CD4-positive, alpha-beta T cell treated with Interleukin-4 for 1 hour (primary cell): ENCODE measurements at regions not wholly inside any gene's neighbourhood (a gene's known extent, or its start where the extent isn't known, plus 50 kb on each side); places are given as distances from the start of the nearest gene placed in this dataset.
"Not testable (repeated sequence)": the region's sequence is repeated elsewhere in the genome, so short reads cannot be mapped to it uniquely, and the experiment has no call there.

Experiments
- DNase-seq, 2 donors: peaks; one replicate each; pipeline ENCODE4 v3.0.0-alpha.2; 2020 to 2022

- no peak for DNase-seq
Measured at GRCh38 chr5:145562931-145563330, 272.2 kb downstream of the PRELID2 start.

DNA sequence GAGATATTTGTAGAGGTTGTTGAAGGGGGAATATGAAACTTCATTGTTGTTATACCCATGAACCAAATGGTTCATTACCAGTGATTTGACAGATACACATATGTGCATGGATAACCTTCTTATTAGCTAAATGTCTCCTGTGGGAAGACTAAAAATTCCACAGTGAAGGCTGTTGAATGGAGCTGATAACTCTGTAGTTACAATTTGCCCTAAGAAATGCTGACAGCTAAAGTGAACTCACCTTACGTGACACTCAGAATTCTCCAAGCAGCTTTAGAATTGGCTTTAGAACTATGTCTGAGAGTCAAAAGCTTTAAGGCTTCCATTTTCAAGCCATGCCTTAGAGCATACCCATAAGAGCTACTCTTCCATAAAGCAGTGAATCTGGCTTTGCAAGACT is 276.9 kb downstream of the PRELID2 start:
- DNase-seq = no peak

GRCh38 chr5:145557345-145557744 is 277.8 kb downstream of the PRELID2 start:
- no peak for DNase-seq

DNA sequence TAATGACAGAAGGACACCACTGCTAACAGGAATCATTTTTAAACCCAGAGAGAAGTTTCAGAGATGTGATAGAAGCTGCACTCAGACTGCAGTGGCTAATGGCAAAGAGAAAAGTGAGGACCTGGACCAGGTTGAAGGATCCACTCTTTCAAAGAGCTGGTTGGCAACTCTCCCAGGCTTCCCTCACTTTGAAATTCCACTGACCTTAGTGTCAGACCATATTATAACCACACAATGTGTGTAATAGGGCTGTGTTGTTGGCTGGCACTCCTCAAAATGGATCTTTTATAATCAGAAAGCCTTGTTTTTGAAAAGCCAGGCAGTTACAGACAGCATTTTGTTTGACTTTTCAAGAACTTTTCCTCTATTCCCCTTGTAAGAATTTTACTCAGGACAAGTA is 280.7 kb downstream of the PRELID2 start:
- no peak for DNase-seq

DNA sequence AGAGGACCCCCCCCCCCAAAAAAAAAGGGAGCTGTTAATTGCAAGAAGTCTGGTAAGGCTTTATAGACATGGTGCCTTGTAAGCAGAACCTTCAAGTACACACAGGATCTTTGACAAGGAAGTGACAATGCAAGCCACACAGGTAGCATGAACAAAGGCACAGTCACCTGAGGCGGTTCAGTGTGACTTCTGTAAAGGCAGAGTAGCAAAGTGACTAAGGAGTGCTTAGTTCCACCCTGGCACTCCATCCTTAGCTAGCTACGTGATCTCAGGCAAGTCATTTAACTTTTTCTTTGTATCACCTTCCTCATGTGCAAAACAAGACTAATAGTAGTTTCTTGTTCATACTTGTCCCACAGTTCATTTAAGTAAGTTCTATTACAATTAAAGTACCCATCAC is 282.0 kb downstream of the PRELID2 start:
- no peak for DNase-seq

- DNase-seq = no peak
Measured at GRCh38 chr5:145551714-145552113, 283.4 kb downstream of the PRELID2 start.

- DNase-seq = no peak
Measured at GRCh38 chr5:145548097-145548496, 287.0 kb downstream of the PRELID2 start.

DNA sequence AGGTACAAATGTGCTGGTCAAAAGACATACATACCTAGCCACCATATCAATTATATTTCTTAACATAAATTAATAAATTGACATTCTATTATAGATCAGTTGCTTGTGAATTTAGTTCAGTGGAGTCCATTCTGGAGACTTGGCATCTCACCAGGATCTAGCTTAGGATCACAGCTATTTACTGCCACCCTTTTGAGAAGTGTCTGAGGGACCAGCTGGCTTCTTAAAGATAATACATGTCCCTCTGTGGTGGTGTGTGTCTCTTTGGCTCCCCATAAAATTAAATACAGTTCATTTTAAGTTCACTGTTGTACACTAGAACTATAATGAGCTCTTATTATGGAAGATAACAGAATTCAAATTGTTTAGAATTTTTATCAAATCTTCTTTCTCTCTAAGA is 290.7 kb downstream of the PRELID2 start:
- no peak for DNase-seq

- no peak for DNase-seq
Measured at GRCh38 chr5:145543968-145544367, 291.2 kb downstream of the PRELID2 start.

DNA sequence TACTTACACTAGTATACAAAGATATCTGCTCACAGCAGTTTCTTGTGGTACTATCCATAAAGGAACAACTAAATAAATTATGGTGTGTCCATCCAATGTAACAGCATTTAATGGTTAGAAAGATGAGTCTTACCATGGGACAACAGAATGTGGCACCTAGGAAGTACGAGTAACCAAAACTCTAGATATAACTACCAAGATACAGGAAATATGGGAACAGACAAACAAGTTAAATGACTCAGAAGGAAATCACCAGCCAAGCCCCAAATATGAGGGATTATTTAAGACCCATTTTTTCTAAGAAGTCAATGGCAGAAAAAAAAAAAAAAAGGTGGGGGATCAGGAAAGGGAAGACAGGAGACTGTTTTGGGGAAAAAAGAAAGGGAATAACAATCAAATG is 294.8 kb downstream of the PRELID2 start:
- DNase-seq = no peak

- no peak for DNase-seq
Measured at GRCh38 chr5:145539201-145539600, 295.9 kb downstream of the PRELID2 start.

DNA sequence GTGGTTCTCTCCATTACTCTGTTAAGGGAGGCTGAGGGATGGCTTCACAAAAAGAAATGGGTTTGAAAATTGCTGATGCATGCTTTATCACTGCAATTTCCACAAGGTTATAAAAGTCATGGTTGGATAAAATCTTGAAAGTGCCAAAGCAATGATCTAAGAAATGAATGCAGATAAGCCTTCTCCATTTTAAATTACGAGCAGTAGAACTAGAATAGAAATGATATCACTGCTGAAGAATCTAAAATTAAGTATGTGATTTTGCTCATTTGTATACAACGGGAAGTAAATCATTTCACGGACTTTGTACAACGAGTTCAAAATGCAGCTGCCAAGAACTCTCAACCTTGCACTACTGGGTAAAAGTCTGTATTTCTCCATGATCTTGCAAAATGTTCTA is 299.0 kb downstream of the PRELID2 start:
- DNase-seq = no peak

- DNase-seq = no peak
Measured at GRCh38 chr5:145531038-145531734, 304.0 kb downstream of the PRELID2 start.

- no peak for DNase-seq
Measured at GRCh38 chr5:145521523-145521922, 313.6 kb downstream of the PRELID2 start.

GRCh38 chr5:145521066-145521465 is 314.1 kb downstream of the PRELID2 start:
- no peak for DNase-seq

DNA sequence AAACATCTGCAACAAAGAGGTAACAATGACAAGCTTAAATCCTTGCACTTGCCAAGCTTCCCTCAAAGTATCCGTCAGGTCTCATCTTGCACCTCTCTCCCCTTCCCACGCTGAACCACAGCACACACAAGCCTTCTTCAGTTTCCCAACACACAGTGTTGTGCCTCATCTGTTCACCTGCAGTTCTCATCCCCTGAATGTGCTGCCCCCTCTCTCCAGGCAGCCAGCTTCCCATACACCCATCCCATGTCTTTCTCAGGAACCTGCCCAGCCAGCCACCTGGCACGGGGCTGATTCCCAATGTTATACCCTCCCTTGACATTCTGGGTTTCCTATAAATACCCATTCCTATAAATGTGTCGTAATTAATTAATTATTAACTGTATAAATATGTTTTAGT is 314.8 kb downstream of the PRELID2 start:
- DNase-seq = no peak

DNA sequence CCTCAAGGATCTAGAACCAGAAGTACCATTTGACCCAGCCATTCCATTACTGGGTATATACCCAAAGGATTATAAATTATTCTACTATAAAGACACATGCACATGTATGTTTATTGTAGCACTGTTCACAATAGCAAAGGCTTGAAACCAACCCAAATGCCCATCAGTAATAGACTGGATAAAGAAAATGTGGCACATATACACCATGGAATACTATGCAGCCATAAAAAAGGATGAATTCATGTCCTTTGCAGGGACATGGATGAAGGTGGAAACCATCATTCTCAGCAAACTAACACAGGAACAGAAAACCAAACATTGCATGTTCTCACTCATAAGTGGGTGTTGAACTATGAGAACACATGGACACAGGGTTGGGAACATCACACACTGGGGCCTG is 317.6 kb downstream of the PRELID2 start:
- not testable (repeated sequence) for DNase-seq

DNA sequence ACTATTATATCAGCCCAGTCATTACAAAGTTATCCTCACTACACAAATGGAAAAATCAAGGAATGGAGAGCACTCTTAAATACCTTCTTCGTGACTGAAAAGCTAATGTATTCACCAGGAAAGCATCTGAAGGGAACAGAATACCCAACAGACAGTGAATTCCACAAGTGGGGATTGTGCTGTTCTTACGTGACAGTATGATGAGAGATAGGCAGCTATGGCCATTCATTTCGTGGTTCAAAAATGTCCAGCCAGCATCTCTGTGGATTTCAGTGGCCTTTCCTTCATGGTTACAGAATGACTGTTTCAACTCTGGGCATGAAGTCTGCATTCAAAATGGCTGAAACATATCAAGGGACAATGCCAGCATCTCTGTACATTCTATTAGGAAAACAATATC is 323.8 kb downstream of the PRELID2 start:
- no peak for DNase-seq

- DNase-seq = no peak
Measured at GRCh38 chr5:145510769-145511168, 324.4 kb downstream of the PRELID2 start.

DNA sequence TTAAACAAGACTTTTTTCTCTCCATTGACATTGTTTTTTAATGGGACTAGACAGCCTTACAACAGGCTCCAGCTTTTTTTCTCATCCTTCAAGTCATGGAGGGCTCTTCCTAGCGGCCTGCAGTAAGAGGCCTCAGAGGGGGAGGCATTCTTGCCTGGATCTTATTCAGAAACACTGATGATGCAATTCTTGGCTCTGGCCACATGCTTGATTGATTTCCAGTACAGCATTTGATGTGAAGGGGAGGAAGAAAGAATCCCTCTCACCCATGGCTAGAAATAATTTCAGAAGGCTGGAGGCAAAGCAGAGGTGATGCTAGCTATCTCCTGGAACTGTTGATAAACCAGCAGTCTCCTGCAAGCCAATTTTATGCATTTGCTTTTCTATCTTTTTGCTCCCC is 324.8 kb downstream of the PRELID2 start:
- DNase-seq = no peak

GRCh38 chr5:145509336-145510136 is 325.6 kb downstream of the PRELID2 start:
- no peak for DNase-seq

GRCh38 chr5:145506185-145506850 is 328.8 kb downstream of the PRELID2 start:
- DNase-seq = no peak

GRCh38 chr5:145502906-145503305 is 332.2 kb downstream of the PRELID2 start:
- DNase-seq = no peak

GRCh38 chr5:145500710-145501109 is 334.4 kb downstream of the PRELID2 start:
- no peak for DNase-seq
